ENCODE measurements at regions not wholly inside any gene's neighbourhood (a gene's known extent, or its start where the extent isn't known, plus 50 kb on each side); places are given as distances from the start of the nearest gene placed in this dataset.
"Not testable (repeated sequence)": the region's sequence is repeated elsewhere in the genome, so short reads cannot be mapped to it uniquely, and the experiment has no call there.

GRCh38 chr18:34461266-34461665, 236.6 kb upstream of the NOL4 start:
- DNase-seq (ENCODE audit: extremely low read depth, low read depth, low spot score): no peak

- no peak for DNase-seq (ENCODE audit: extremely low read depth, low read depth, low spot score)
These were observed 242.3 kb upstream of the NOL4 start for GRCh38 chr18:34467058-34467457.

- no peak for DNase-seq (ENCODE audit: extremely low read depth, low read depth, low spot score)
These were observed 229.9 kb upstream of the DTNA start for GRCh38 chr18:34480162-34480700.

- no peak for DNase-seq (ENCODE audit: extremely low read depth, low read depth, low spot score)
These were observed 227.9 kb upstream of the DTNA start for GRCh38 chr18:34482204-34482603.

GRCh38 chr18:34483198-34483597, 226.9 kb upstream of the DTNA start:
- DNase-seq (ENCODE audit: extremely low read depth, low read depth, low spot score): no peak

- DNase-seq (ENCODE audit: extremely low read depth, low read depth, low spot score): no peak
These were observed 218.4 kb upstream of the DTNA start for GRCh38 chr18:34491719-34492118.

- peak; percentile 3 for DNase-seq (ENCODE audit: extremely low read depth, low read depth, low spot score)
These were observed 217.4 kb upstream of the DTNA start for GRCh38 chr18:34492652-34493051.

GRCh38 chr18:34493099-34493544, 217.0 kb upstream of the DTNA start:
- DNase-seq (ENCODE audit: extremely low read depth, low read depth, low spot score): peak; percentile 5

- no peak for DNase-seq (ENCODE audit: extremely low read depth, low read depth, low spot score)
These were observed 216.3 kb upstream of the DTNA start for GRCh38 chr18:34493566-34494358.

GRCh38 chr18:34494359-34494696, 215.8 kb upstream of the DTNA start:
- DNase-seq (ENCODE audit: extremely low read depth, low read depth, low spot score): no peak

GRCh38 chr18:34495506-34495905, 214.6 kb upstream of the DTNA start:
- no peak for DNase-seq (ENCODE audit: extremely low read depth, low read depth, low spot score)

GRCh38 chr18:34501553-34501952, 208.5 kb upstream of the DTNA start:
- DNase-seq (ENCODE audit: extremely low read depth, low read depth, low spot score): no peak

GRCh38 chr18:34506198-34506597, 203.9 kb upstream of the DTNA start:
- no peak for DNase-seq (ENCODE audit: extremely low read depth, low read depth, low spot score)

- no peak for DNase-seq (ENCODE audit: extremely low read depth, low read depth, low spot score)
These were observed 200.9 kb upstream of the DTNA start for GRCh38 chr18:34509163-34509562.

- DNase-seq (ENCODE audit: extremely low read depth, low read depth, low spot score): no peak
These were observed 200.1 kb upstream of the DTNA start for GRCh38 chr18:34509879-34510586.

GRCh38 chr18:34510926-34511325, 199.2 kb upstream of the DTNA start:
- DNase-seq (ENCODE audit: extremely low read depth, low read depth, low spot score): no peak

- no peak for DNase-seq (ENCODE audit: extremely low read depth, low read depth, low spot score)
These were observed 198.7 kb upstream of the DTNA start for GRCh38 chr18:34511435-34511834.

- DNase-seq (ENCODE audit: extremely low read depth, low read depth, low spot score): no peak
These were observed 198.2 kb upstream of the DTNA start for GRCh38 chr18:34511879-34512278.

GRCh38 chr18:34514238-34514637, 195.9 kb upstream of the DTNA start:
- no peak for DNase-seq (ENCODE audit: extremely low read depth, low read depth, low spot score)

- DNase-seq (ENCODE audit: extremely low read depth, low read depth, low spot score): no peak
These were observed 195.1 kb upstream of the DTNA start for GRCh38 chr18:34514957-34515356.

GRCh38 chr18:34516355-34516754, 193.7 kb upstream of the DTNA start:
- DNase-seq (ENCODE audit: extremely low read depth, low read depth, low spot score): not testable (repeated sequence)

- DNase-seq (ENCODE audit: extremely low read depth, low read depth, low spot score): not testable (repeated sequence)
These were observed 193.1 kb upstream of the DTNA start for GRCh38 chr18:34516996-34517395.
